ENCODE measurements at regions not wholly inside any gene's neighbourhood (a gene's known extent, or its start where the extent isn't known, plus 50 kb on each side); places are given as distances from the start of the nearest gene placed in this dataset.

- H3K4me3 ChIP-seq, result no peak overlapping the region
- H3K27me3 ChIP-seq, result no peaks in the 10 kb centered on the region
- TF ChIP-seq, protein P1, sequence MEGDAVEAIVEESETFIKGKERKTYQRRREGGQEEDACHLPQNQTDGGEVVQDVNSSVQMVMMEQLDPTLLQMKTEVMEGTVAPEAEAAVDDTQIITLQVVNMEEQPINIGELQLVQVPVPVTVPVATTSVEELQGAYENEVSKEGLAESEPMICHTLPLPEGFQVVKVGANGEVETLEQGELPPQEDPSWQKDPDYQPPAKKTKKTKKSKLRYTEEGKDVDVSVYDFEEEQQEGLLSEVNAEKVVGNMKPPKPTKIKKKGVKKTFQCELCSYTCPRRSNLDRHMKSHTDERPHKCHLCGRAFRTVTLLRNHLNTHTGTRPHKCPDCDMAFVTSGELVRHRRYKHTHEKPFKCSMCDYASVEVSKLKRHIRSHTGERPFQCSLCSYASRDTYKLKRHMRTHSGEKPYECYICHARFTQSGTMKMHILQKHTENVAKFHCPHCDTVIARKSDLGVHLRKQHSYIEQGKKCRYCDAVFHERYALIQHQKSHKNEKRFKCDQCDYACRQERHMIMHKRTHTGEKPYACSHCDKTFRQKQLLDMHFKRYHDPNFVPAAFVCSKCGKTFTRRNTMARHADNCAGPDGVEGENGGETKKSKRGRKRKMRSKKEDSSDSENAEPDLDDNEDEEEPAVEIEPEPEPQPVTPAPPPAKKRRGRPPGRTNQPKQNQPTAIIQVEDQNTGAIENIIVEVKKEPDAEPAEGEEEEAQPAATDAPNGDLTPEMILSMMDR (IDR thresholded peaks at IDR 0.05), result no peak
- TF ChIP-seq POLR2A (IDR thresholded peaks at IDR 0.05), result no peak
- 62 to 90% methylated on average over 2 to 19 of the region's 19 CpGs for WGBS, 2 donors
- no peaks in the 10 kb centered on the region for H3K36me3 ChIP-seq (ENCODE audit: low read depth, missing control alignments)
- H3K4me1 ChIP-seq, result no peaks in the 10 kb centered on the region
- no peak for DNase-seq
- H3K9me3 ChIP-seq, result no peaks in the 10 kb centered on the region
- H3K27ac ChIP-seq, result no peak overlapping the region
- intact Hi-C loops (cut with DNase I; ENCODE audit: low total_unique reads), result no loop called here
Observed at GRCh38 chr1:223038288-223039006, 104.6 kb downstream of the TLR5 start.

DNA sequence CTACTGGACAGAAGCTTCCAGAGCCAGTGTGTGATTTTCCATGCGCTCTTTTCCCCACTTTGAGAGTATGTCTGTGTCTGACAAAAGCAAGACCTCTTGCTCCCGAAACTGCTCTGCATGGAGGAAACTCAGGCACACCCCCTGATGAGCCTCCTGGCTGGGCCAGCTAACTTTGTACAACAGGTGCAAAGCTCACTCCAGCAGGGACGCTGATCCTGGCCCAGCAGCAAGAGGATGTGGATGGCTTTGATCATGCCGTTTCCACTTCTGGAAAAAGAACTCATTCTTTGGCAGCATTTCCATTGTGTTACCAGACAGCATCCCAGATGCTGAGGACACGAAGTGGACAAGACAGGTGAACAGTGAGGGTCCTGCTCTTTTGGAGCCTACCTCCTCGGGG lies 103.1 kb downstream of the TLR5 start:
- DNase-seq, result no peak
- no peaks in the 10 kb centered on the region for H3K4me1 ChIP-seq
- no peaks in the 10 kb centered on the region for H3K9me3 ChIP-seq
- TF ChIP-seq POLR2A (IDR thresholded peaks at IDR 0.05), result no peak
- TF ChIP-seq, protein P1 (IDR thresholded peaks at IDR 0.05), result no peak
- WGBS, 2 donors, result 75 to 81% methylated on average over 6 of the region's 6 CpGs
- no peak overlapping the region for H3K4me3 ChIP-seq
- H3K27me3 ChIP-seq, result no peaks in the 10 kb centered on the region
- H3K27ac ChIP-seq, result no peak overlapping the region
- intact Hi-C loops (cut with DNase I; ENCODE audit: low total_unique reads), result no loop called here
- no peaks in the 10 kb centered on the region for H3K36me3 ChIP-seq (ENCODE audit: low read depth, missing control alignments)

DNA sequence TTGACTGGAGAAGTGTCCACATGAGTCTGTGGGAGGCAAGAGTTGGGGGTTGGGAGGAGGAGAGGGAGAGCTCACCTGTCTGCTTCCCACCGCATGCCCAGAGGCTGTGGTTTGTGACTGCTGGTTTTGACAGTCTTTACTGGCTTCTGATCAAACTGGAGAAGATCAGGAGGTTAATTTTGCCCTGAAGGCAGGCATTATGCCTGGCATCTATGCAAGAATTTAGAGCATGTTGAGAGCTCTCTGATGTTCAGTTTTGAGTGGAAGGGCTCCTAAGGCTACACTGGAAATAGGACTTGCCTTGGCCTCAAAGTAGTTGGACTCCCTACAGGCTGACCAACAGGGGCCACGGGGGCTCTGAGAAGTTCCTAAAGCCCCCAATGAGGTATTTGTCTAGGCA lies 101.6 kb downstream of the TLR5 start:
- no peaks in the 10 kb centered on the region for H3K4me1 ChIP-seq
- intact Hi-C loops (cut with DNase I; ENCODE audit: low total_unique reads), result no loop called here
- no peak overlapping the region for H3K4me3 ChIP-seq
- no peaks in the 10 kb centered on the region for H3K27me3 ChIP-seq
- 66 to 93% methylated on average over 1 to 2 of the region's 2 CpGs for WGBS, 2 donors
- no peaks in the 10 kb centered on the region for H3K36me3 ChIP-seq (ENCODE audit: low read depth, missing control alignments)
- TF ChIP-seq, protein P1 (IDR thresholded peaks at IDR 0.05), result no peak
- no peak for TF ChIP-seq POLR2A (IDR thresholded peaks at IDR 0.05)
- no peaks in the 10 kb centered on the region for H3K9me3 ChIP-seq
- H3K27ac ChIP-seq, result no peak overlapping the region
- DNase-seq, result no peak

DNA sequence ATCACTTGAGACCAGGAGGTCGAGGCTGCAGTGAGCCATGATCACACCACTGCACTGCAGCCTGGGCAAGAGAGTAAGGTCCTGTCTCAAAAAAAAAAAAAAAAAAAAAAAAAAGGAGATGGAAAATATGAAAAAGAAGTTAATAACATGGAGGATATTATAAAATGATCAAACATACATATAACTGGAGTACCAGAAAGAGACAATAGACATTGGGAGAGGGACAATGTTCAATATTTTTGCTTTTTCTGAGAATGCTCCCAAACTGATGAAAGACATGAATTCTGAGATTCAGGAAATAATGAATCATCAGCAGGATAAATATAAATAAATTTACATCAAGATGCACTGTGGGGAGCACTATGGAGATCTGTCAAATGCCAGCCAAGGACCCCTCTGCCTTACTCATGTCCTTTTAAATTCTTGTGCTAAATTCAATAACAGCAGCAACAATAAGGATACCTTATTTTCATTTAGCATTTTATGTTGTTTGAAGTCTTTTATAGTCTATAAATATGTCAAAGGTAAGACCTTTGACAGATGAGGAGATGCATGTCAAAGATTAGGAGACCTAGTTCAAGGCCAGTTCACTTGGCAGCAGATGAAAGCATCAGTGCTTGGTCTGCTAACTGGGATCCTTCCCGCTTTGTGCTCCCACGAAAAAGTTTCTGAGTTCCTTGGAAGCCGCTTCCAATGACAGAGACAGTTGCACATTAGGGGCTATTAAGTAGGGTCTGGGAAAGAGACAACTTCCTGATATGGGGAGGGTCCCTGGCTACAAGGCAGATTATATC lies 97.7 kb downstream of the TLR5 start:
- intact Hi-C loops (cut with DNase I; ENCODE audit: low total_unique reads), result no loop called here
- Histone ChIP-seq H3K36me3 (ENCODE audit: low read depth, missing control alignments) (no peaks in the 10 kb centered on the region), H3K4me1 (no peaks in the 10 kb centered on the region), H3K27me3 (no peaks in the 10 kb centered on the region), H3K9me3 (no peaks in the 10 kb centered on the region), H3K4me3 (no peak overlapping the region), H3K27ac (no peak overlapping the region)
- TF ChIP-seq, protein P1 (IDR thresholded peaks at IDR 0.05), result no peak
- no peak for TF ChIP-seq POLR2A (IDR thresholded peaks at IDR 0.05)
- 60 to 70% methylated on average over 4 of the region's 4 CpGs for WGBS, 2 donors
- no peak for DNase-seq

Data from testis (tissue), 2 donors.